HL-60 (cell line): ENCODE measurements at regions not wholly inside any gene's neighbourhood (a gene's known extent, or its start where the extent isn't known, plus 50 kb on each side); places are given as distances from the start of the nearest gene placed in this dataset.
"Not testable (repeated sequence)": the region's sequence is repeated elsewhere in the genome, so short reads cannot be mapped to it uniquely, and the experiment has no call there.

ENCODE experiments used
- POLR2AphosphoS5 ChIP-seq: IDR thresholded peaks from 2 replicates; pipeline ENCODE4 v1.6.1; 2012; ENCODE audit warnings: low read depth
- TF ChIP-seq, protein P1 (sequence below): IDR thresholded peaks from one replicate; pipeline ENCODE4 v1.5.1; 2011; ENCODE audit warnings: low read length, control low read depth, inconsistent platforms; ENCODE audit not compliant: insufficient read depth

DNA sequence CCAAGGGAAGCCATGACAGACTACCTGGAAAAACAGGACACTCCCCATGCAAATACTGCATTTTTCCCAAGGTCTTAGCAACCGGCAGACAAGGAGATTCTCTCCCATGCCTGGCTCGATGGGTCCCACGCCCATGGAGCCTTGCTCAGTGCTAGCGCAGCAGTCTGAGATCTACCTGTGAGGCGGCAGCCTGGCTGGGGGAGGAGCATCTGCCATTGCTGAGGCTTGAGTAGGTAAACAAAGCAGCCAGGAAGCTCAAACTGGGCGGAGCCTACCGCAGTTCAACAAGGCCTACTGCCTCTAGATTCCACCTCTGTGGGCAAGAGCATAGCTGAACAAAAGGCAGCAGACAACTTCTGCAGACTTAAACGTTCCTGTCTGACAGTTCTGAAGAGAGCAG is 1417.2 kb downstream of the FSTL5 start:
- TF ChIP-seq, protein P1, sequence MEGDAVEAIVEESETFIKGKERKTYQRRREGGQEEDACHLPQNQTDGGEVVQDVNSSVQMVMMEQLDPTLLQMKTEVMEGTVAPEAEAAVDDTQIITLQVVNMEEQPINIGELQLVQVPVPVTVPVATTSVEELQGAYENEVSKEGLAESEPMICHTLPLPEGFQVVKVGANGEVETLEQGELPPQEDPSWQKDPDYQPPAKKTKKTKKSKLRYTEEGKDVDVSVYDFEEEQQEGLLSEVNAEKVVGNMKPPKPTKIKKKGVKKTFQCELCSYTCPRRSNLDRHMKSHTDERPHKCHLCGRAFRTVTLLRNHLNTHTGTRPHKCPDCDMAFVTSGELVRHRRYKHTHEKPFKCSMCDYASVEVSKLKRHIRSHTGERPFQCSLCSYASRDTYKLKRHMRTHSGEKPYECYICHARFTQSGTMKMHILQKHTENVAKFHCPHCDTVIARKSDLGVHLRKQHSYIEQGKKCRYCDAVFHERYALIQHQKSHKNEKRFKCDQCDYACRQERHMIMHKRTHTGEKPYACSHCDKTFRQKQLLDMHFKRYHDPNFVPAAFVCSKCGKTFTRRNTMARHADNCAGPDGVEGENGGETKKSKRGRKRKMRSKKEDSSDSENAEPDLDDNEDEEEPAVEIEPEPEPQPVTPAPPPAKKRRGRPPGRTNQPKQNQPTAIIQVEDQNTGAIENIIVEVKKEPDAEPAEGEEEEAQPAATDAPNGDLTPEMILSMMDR, result not testable (repeated sequence)
- TF ChIP-seq POLR2AphosphoS5, result not testable (repeated sequence)
